Urothelium cell line (cell line): ENCODE measurements at regions not wholly inside any gene's neighbourhood (a gene's known extent, or its start where the extent isn't known, plus 50 kb on each side); places are given as distances from the start of the nearest gene placed in this dataset.

Experiments
- DNase-seq: peaks from one replicate; pipeline ENCODE4 v3.0.0; 2011; ENCODE audit warnings: low spot score, mixed read lengths
- FAIRE-seq: peaks from 2 replicates; lab custom pipeline; 2011; peaks lifted over from hg19 to GRCh38; lab: Jason Lieb, UNC

DNA sequence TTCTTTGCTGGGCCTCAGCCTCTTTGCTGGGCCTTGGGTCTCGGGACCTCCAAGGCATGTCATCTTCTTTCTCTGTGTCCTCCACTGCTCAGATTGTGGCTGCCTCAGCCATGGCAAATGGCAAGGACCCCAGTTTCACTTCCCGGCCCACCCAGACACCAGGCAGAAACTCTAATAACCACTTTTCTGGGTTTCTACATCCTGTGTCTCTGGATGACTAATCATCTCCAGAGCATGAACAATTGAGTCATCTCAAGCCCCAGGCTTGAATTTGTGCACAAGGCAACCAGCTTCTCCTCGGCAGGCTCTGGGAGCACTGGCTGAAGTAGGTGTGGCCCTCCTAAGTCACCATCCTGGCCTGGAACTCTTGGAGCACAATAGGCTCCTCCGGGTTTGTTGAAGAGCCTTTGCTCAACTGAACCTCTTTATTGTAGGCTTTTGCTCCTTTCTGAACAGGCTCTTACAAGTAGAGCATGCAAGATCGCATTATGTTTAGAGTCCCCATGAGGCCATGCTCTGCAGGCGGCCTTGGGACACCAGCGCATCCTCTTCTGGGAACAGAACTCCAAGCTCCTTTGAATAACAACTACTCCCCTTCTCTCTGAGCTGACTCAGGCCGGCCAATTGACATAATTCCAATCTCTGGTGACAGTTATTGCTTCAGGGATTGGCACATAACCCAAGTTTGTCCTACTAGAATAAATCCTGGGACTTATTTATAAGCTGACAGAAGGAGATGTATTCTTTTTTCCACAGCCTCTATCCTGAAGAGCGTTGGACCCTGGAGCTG is 218.1 kb downstream of the WDR11 start:
- FAIRE-seq (no peak), DNase-seq (peak; percentile 73)

DNA sequence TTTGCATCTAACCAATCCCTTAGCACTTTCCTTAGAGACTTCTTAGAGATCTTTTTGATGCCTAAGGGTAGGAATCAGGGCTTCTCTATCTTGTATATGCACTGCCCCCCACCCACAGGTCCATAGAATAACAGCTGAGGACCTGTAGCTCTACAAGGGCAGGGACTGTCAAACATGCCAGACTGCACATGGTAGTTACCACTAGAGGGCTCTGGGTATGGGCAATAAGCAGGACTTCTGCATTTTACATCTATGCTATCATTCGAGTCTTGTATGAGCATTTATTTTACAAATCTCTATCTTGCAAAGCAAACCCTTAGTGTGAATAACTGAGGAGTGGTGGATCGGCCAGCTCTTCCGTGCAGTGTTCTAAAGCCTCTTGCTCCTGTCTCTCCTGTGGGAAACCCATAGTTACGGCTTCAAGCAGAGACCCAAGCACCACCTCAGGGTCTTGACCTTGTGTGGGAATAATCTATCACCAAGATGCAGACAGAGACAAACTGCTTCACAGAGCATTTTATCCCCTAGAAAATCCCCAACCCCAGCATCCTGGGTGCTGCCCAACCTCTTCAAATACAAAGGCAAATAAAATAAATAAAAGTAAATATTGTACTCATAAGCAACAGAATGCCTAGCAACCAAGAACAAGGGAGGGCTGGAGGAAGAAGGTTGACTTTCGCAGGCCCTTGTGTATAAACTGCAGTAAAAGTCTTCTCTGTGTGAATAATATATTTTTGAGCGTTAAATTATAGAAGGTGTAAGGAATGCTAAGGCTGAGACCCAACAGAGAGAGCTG is 219.3 kb downstream of the WDR11 start:
- FAIRE-seq (no peak), DNase-seq (no peak)

DNA sequence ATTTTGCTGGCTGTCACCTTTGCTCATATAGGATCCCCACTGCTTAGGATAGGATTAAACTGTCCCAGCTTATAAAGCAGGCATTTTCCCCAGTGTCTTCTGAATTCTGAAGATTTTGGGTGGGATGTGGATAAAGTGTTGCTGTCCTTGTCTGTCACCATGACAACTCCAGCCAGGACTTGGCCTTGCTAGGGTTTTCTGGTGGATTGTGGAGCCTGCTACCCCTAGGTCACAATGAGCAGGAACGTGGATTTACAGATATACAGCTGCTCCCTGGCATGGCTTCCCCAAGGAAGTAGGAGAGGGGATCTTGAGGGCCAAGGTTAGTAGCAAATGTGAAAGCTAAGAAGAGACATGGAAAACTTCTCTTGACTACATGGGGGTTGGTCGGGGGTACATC is 220.7 kb downstream of the WDR11 start:
- FAIRE-seq (no peak), DNase-seq (no peak)

DNA sequence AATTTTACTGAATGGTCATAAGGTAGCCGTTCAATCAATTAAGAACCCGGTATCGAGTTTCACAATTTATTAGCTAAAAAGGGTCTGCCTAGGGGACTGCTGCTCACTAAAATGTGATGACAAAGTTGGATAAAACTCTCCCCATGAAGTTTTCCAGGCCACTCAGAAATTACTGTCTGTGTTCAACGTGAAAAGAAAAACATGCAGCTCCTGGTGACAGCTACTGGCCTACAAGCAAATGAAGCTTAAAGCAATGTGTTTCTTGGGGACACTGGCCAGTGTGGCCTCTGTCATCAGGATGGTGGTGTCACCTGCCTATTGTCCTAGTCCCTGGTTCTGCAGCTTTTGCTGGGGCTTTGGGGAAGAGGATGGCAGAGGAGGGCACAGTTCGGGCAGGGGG is 222.6 kb downstream of the WDR11 start:
- no peak for FAIRE-seq
- DNase-seq: no peak

DNA sequence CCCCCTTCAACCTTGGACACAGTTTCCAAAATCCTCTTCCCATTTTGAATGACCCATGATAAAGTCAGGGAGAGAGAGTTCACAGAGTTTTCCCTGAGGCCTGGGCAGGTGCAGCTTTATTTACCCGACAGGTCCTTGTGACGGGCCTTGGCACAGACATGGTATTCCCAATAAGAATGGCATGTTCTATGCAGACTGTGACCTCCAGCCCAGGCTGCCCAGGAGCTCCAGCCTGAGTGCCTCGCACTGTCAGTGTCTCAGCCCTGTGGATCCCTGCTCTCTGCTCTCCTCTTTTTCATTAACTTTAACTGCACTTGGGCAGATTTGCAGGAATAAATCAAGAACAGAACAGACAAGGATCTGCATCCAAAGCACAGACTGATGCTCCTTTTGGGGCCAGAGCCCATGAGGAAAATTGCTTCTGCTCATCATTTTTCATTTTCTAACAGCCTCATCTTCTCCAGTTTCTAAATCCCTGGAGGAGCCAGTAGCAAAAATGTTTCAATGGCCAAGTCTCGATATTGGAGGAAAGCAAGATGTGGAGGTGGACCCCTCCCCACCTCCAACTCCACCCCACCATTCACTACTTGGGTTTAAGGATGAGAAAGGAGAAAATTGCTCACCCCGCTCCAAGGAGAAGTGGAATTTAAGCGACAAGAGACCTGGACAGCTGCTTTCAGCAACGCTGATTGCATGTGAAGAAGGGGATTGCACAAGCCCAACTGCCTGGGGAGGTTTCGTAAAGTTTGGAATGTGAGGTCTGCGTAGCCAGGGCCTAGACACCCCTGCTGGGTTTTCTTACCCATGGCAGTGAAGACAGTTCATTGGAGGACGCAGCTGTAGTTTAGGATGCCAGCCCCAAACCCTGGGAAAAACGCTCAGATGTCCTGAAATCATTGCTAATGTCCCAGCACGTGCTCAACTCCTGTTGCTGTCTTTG is 225.9 kb downstream of the WDR11 start:
- FAIRE-seq (no peak), DNase-seq (no peak)

DNA sequence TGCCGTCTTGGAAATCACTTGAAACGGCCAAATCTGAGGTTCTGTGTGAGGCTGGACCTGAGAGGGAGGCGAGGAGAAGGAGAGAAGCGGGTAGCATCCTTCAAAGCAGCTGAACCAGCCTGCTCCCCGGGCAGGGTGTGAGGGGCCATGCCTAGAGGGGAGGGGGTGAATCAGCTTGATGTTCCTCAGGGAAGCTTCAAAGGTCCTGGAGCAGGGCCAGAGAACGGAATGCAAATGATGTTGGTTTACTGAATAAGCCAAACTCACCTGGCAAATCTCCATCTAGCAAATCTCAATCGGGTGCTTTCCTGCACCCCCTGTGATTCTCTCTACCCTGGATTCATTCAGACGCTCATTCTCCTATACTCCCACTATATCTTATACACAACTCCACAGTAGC is 226.9 kb downstream of the WDR11 start:
- no peak for FAIRE-seq
- no peak for DNase-seq

DNA sequence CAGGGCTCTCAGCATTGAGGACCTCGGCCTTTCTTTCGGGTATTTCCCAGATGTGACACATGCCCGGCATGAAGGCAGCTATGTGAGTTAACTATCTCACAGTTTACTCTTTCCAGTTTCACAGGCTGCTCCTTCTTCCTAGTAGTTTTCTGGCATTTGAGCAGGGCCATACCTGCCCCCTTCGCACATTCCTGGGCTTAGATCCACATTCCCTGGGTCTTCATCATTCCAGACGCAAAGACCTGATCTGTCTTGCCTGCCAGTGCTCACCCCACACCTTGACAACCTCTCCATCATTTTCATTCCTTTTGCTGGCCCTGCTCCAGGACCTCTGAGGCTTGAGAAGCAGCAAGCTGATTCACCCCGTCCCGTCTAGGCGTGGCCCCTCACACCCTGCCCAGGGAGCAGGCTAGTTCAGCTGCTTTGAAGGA is 227.5 kb downstream of the WDR11 start:
- FAIRE-seq (no peak), DNase-seq (peak; percentile 82)

DNA sequence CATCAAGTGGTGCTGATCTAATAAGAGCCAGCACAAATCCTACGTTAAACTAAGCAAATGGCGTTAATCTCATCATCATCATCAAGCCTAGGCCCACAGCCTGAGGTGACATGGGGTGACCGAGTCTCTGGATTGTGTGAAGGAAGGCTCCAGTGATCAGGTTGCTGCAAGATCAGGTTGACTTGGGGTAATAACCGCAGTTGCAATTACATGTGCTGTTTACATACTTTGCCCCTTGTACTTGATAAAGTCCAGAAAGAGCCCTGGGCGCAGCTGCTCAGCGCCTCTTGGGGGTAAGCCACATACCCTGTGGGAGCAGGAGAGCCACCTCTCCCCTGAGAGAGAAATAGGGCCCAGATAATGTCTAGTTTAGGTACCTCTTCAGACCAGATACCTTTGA is 228.1 kb downstream of the WDR11 start:
- no peak for DNase-seq
- peak; percentile 42 for FAIRE-seq

DNA sequence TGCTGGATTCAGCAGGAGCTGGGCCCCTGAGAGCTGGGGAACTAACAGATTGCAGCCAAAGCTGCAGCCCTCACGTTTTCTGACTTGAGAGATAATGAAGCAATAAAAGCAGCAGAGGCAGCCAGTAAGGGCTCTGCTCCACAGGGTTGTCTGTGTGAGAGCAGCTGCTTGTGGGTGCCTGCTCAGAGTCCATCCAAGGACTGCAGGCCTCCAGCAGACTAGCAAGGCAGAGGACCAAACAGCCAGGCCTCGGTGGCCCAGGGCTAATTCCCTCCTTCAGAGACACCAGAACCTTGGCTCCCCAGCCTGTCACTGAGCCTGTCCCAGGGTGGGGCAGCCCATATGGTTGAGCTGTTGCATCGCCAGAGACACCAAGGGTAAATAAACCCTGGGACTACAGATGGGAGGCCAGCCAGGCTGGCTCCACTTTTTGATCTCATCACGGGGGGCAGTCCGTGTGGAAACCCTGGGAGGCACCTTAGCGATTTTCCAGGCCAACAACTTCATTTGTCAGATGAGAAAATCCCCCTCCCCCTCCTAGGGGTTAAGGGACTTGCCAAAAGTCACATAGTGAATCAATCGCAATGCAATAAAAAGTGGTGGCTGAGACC is 229.2 kb downstream of the WDR11 start:
- DNase-seq (no peak), FAIRE-seq (no peak)

DNA sequence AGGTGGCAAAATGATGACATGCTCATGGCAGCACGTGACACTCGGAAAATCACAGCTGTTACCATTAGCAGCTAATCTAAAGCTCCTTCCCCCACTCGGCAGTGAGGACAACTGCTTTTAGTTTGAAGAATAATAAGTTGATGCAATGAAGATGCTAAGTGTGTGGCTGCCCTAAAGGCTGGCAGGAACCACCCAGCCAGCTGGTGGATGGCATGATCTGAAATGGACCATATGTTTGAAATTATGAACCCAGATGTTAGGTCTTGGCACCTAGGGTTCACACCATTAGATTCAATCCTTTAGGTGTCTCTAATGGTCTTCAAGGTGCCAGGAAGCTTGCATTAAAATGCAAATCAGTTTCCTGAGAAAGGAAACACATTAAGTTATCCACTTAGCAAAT is 230.1 kb downstream of the WDR11 start:
- DNase-seq (no peak), FAIRE-seq (no peak)

DNA sequence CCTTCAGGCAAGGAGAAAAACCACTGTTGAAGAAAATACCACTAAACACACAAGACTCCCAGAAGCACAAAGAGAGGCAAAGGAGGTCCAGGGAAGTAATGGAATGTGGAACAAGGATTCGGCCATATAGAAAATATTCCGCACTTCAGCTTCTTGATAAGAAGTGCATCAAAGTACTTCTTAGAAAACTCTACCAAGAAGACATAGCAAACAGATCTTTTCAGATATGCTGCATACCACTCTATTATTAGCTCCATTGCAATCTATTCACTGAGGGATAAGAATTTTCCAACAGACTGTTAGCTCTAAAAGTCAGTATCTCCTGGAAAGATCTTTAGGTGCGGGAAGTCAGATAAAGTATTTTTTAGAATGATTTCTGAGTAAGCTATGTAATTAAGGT is 231.8 kb downstream of the WDR11 start:
- no peak for DNase-seq
- FAIRE-seq: no peak

DNA sequence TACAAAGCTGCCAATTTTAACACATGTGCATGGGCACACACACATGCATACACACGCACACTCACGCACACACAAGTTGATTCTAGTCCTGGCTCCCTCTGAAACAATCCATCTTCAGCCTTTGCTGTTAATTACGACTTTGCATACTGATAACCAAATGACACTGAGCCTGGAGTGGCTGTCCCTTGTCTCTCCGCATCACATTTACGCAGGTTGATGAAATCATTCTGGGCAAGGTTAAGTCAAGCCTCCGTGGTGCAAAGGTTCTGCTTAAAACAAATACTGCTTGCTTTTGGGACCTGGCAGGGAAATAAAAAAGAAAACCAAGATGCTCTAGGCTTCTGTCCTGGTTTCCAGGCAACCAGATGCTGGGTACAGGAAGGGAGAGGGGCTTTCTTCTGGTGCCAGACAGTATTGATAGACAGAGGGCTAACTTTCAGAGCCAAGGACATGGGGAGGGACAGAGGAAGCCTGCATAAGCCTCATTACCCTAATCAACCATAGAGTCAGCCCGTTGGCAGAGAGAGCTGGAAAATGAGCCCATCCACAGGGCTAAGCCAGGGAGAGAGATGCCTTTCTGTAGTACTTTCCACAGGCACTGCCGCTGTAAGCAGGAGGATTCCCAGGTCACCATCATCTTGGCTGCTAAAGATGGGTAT is 233.0 kb downstream of the WDR11 start:
- FAIRE-seq (peak; percentile 17), DNase-seq (no peak)

DNA sequence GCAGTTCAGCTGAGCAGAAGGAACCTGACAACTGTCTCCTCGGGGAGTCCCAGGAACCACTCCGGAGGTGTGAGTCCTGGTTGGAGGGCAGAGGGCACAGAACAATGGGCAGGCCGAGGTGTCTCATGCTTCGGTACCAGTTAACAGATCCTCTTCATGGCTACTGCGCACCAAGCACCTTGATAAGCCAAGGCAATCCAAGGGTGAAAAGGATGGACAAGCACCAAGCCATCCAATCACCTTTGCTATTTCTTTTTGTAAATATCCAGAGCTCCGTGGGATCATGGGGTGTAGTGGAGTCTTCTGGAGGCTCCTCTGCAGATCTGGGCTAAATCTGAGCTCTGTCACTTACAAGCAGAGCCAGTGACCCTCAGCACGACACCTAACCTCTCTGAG is 233.5 kb downstream of the WDR11 start:
- DNase-seq (no peak), FAIRE-seq (no peak)

DNA sequence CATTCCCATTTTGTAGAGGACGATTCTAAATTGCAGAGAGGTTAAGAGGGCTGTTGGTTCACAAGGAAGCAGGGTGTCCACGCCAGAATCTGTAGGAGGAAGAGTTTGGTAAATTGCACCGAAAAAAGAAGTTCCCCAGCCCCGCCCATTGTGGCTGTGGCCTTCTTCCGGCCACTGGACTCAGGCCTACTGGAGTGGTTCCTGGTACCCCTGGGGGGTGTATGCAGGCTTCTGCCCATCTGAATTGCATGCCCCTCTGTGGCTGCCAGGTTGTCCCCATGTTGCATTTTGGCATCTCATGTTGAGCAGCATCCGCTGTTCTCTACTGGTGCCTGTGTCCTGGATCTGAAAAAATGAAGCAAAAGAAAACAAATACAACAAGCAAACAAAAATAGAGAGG is 234.2 kb downstream of the WDR11 start:
- FAIRE-seq: no peak
- no peak for DNase-seq

DNA sequence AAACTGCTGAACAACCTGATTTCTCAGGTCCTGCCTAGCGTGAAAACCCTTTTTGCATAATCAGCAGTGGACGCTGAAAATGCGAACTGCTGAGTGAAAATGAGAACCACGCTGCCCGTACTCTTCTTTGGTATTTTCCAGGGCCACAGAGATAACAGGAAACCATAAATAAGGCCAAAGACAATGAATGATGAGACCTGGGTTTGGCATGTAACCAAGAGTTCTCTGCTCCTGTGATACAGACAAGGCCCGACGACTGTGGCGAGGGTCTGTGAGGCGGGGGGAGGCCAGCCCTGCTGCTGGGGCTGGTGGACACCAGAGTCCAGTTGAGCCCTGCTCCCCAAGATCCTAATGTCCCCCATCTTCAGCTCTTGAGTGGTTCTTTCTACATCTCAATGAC is 236.0 kb downstream of the WDR11 start:
- DNase-seq: no peak
- FAIRE-seq: no peak

DNA sequence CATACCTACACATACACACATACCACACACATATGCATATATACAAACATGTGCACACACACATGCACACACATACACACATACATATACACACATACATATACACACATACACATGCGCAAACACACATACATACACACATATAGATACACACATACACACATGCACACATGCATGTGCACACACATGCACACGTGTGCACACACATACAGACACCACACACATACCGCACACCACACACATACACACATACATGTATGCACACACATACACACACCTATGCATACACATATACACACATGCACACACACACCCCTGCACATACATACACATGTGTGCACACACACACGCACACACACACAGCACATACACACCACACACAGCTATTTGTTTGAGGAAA is 236.5 kb downstream of the WDR11 start:
- DNase-seq (no peak), FAIRE-seq (peak; percentile 99)

DNA sequence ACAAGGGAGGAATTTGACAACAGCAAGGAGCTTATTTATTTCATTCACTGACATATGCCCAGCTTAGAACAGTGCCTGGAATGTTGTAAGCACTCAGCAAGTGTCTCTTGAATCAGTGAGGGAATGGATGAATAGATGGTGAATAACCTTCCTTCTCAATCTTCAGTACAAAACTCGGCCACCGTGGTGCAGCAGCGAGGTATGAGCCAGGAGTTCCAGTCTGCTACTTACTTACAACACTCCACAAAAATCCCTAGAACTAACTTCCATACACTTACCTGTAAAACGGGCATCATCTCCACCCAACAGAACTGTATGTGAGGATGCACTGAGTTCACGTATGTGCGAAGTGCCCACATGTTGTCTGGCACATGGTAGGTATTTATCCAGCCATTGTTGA is 237.4 kb downstream of the WDR11 start:
- FAIRE-seq (peak; percentile 69), DNase-seq (no peak)

DNA sequence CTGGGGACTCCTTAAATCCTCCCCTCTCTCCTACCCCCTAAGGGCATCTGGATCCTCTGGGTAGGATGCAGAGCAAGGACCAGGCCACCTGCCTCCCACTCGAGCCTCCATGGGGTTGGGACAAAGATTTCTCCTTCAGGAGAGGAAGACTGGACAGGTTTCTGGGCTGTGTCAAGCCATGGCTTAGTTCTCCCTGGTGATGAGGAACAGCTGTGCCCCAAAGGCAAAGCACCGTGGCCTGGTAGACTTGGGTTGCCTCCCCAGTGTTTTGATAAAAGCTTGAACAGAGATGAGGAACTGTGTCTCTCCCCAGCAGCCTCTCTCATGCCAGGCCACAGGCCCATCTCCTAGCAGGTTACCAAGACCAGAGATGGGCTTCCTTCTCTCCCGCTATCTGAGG is 238.3 kb downstream of the WDR11 start:
- DNase-seq: no peak
- FAIRE-seq: peak; percentile 44

DNA sequence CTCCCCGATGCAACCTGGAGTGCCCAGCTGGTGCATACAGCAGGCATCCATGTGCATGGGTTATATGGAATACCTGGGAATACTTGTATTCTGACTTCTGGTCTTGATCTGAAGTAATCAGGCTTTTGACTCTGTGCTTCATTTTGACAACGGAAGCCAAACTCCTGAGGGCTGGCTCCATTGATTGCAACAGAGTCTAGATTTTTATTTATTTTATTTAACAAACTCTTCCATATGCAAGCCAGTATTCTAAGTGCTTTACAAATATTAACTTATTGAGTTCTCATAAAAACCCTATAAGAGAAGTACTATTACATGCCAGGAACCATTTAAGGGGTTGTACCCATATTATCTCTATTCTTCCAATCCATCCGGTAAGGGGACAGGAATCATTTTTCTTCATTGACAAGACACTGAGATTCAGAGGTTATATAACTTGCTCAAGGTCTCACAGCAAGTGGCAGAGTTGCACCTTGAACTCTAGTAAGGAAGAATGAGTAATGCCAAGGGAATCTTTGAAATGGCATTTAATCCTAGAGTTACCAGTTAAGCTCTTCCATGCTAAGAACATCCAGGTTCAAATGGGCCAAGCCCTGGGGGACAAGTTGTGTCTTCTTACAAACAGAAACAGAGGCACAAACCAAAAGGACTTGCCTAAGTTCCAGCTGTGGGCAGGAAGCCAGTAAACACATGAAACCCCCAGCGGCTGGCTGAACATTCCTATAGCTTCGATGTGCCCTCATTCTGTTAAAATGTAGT is 241.0 kb downstream of the WDR11 start:
- FAIRE-seq: no peak
- DNase-seq: peak; percentile 49

DNA sequence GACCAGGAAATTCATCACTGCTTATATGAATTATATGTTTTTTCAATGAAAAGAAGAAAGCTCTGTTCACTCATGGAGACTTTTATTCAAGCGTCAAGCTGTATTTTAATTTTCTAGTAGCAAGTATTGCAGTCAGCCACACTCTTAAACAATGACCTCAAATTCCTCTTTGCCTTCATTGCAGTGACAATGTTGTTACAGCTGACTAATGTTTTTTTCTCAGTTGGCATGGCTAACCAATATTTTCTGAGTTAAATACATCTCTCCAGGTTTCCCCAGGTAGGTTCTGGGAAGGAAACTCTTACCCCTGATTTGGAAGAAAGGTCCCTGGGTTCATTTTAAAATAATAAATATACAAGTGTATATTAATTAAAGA is 241.5 kb downstream of the WDR11 start:
- DNase-seq: no peak
- FAIRE-seq: no peak
